HepG2 (cell line): ENCODE measurements at regions not wholly inside any gene's neighbourhood (a gene's known extent, or its start where the extent isn't known, plus 50 kb on each side); places are given as distances from the start of the nearest gene placed in this dataset.

Experiments
- ATAC-seq: fragments of 200-7000 bp; cut with Tn5 transposase; 3 replicates; pipeline ENCODE4 v1.9.1; 2020; ENCODE audit warnings: mild to moderate bottlenecking, moderate library complexity
- BruUV-seq: library from RNA; stranded (reverse); fragments of 400-500 nt; replicated peaks from 2 replicates; lab custom pipeline; 2021; lab: Mats Ljungman, UMichigan
- CTCF ChIA-PET: fragments of 300-600 bp; formaldehyde crosslinking; extraction: SDS; loops from one replicate; lab custom pipeline; 2021; ENCODE audit warnings: low total read pairs, inconsistent platforms, low intra/inter-chr PET ratio; lab: Yijun Ruan, JAX
- POLR2A ChIA-PET: fragments of 350-600 bp; sonication (Branson Sonifier 250); formaldehyde crosslinking; loops from one replicate; lab custom pipeline; 2020; ENCODE audit warnings: antibody characterized with exemption, inconsistent platforms; lab: Yijun Ruan, JAX
- DNase-seq: peaks from one replicate; pipeline ENCODE4 v3.0.0-alpha.2; 2015; ENCODE audit warnings: low spot score
- FAIRE-seq: peaks from 3 replicates; lab custom pipeline; 2011; peaks lifted over from hg19 to GRCh38; lab: Jason Lieb, UNC
- H2AFZ ChIP-seq: one replicate; pipeline ENCODE4 v1.6.1; 2011; ENCODE audit warnings: low read length, inconsistent platforms
- H3K27ac ChIP-seq: fragments of 300-600 bp; 3 replicates; pipeline ENCODE4 v1.8.0; 2011; ENCODE audit warnings: mixed run types, mild to moderate bottlenecking, mixed read lengths, low read length, inconsistent platforms; ENCODE audit not compliant: insufficient read depth; ENCODE audit errors: extremely low read length
- H3K27me3 ChIP-seq, 2 experiments: fragments of 200-600 bp in 1 of 2; 2 replicates in 1 of 2; 3 replicates in 1 of 2; pipeline versions ENCODE4 v1.6.0 to v1.8.0; 2011; ENCODE audit warnings: low read length in 2 of 2, mild to moderate bottlenecking in 2 of 2, moderate library complexity in 2 of 2, inconsistent platforms in 1 of 2; ENCODE audit not compliant: insufficient read depth in 2 of 2, control insufficient read depth in 1 of 2
- H3K36me3 ChIP-seq, 2 experiments: fragments of 200-600 bp in 1 of 2; replicated peaks in 1 of 2; 2 replicates in 1 of 2; 3 replicates in 1 of 2; pipeline versions ENCODE4 v1.5.1 to v1.8.0; 2011; ENCODE audit warnings: low read length in 2 of 2, inconsistent platforms in 1 of 2; ENCODE audit not compliant: insufficient read depth in 2 of 2, control insufficient read depth in 1 of 2
- H3K4me1 ChIP-seq: 2 replicates; pipeline ENCODE4 v1.5.1; 2012; ENCODE audit warnings: low read length, inconsistent platforms; ENCODE audit not compliant: insufficient read depth
- H3K4me2 ChIP-seq: 2 replicates; pipeline ENCODE4 v1.6.0; 2011; ENCODE audit warnings: low read depth, low read length, inconsistent platforms
- H3K4me3 ChIP-seq, 3 experiments: fragments of 200-600 bp in 1 of 3; sonication (generic), shearing (Covaris generic) in 1 of 3; replicated peaks in 1 of 3; 2 replicates each; pipeline ENCODE4 v1.5.1; 2011 to 2016; ENCODE audit warnings: low read length in 3 of 3, inconsistent platforms in 2 of 3, low read depth in 2 of 3, mild to moderate bottlenecking in 2 of 3, control low read depth in 1 of 3, mixed read lengths in 1 of 3; ENCODE audit not compliant: insufficient read depth in 1 of 3
- H3K79me2 ChIP-seq: one replicate; pipeline ENCODE4 v1.6.1; 2011; ENCODE audit warnings: low read length, inconsistent platforms; ENCODE audit not compliant: insufficient read depth
- H3K9ac ChIP-seq: 2 replicates; pipeline ENCODE4 v1.6.0; 2011; ENCODE audit warnings: mild to moderate bottlenecking, low read depth, low read length, inconsistent platforms; ENCODE audit not compliant: insufficient read depth
- H3K9me3 ChIP-seq: 2 replicates; pipeline ENCODE4 v1.5.1; 2012; ENCODE audit warnings: mild to moderate bottlenecking, low read length
- H4K20me1 ChIP-seq: 2 replicates; pipeline ENCODE4 v1.6.0; 2011; ENCODE audit warnings: inconsistent platforms, mild to moderate bottlenecking, low read length, moderate library complexity; ENCODE audit not compliant: insufficient read depth
- FOXM1 ChIP-seq: sonication (generic); formaldehyde crosslinking; IDR thresholded peaks from 2 replicates; pipeline ENCODE4 v1.5.0; 2020; ENCODE audit warnings: missing genetic modification reagents
- IKZF5 ChIP-seq: IDR thresholded peaks from 2 replicates; pipeline ENCODE4 v1.6.1; 2018; ENCODE audit warnings: missing genetic modification reagents, mild to moderate bottlenecking, missing compliant biosample characterization
- LCORL ChIP-seq, 2 experiments: fragments of 450-650 bp in 1 of 2; sonication (generic) in 1 of 2; formaldehyde crosslinking in 1 of 2; IDR thresholded peaks; 2 replicates each; pipeline versions ENCODE4 v1.5.0 to v1.6.1; 2017 to 2020; ENCODE audit warnings: antibody characterized with exemption in 1 of 2, missing genetic modification reagents in 1 of 2
- SAP130 ChIP-seq: IDR thresholded peaks from 2 replicates; pipeline ENCODE4 v1.6.1; 2016; ENCODE audit warnings: low read depth
- SP2 ChIP-seq: sonication (generic); formaldehyde crosslinking; IDR thresholded peaks from 2 replicates; pipeline ENCODE4 v1.5.1; 2020; ENCODE audit warnings: mild to moderate bottlenecking, missing genetic modification reagents
- USF2 ChIP-seq, 2 experiments: sonication (generic) in 1 of 2; formaldehyde crosslinking in 1 of 2; IDR thresholded peaks; 2 replicates each; pipeline versions ENCODE4 v1.5.1 to v1.6.1; 2011 to 2020; ENCODE audit warnings: borderline replicate concordance in 1 of 2, low read depth in 1 of 2, low read length in 1 of 2, mild to moderate bottlenecking in 1 of 2, missing genetic modification reagents in 1 of 2, moderate library complexity in 1 of 2
- ZBTB2 ChIP-seq: sonication (generic); formaldehyde crosslinking; IDR thresholded peaks from 2 replicates; pipeline ENCODE4 v1.8.0; 2022; ENCODE audit warnings: low read depth, missing genetic modification reagents
- ZNF17 ChIP-seq: sonication (generic); formaldehyde crosslinking; IDR thresholded peaks from 2 replicates; pipeline ENCODE4 v1.5.0; 2020; ENCODE audit warnings: mild to moderate bottlenecking, missing genetic modification reagents
- ZNF230 ChIP-seq: sonication (generic); formaldehyde crosslinking; IDR thresholded peaks from 2 replicates; pipeline ENCODE4 v1.4.0; 2020; ENCODE audit warnings: mild to moderate bottlenecking, missing genetic modification reagents
- ZNF850 ChIP-seq: sonication (generic); formaldehyde crosslinking; conservative IDR thresholded peaks from 2 replicates; pipeline ENCODE4 v1.9.0; 2021; ENCODE audit warnings: mild to moderate bottlenecking, missing genetic modification reagents
- WGBS: methylation state at CpG from one replicate; pipeline ENCODE4 v1.1.6; 2017; ENCODE audit warnings: low lambda C conversion rate; 5-methylcytosine and 5-hydroxymethylcytosine counted together
- in situ Hi-C: cut with HindIII; loops from 2 replicates; pipeline ENCODE4 v1.10.0; 2017; ENCODE audit warnings: low pct_unique_long_range_greater_than_20kb; ENCODE audit not compliant: extremely low pct_ligation_motif_present
- intact Hi-C: fragments of 100-400 bp; cut with micrococcal nuclease; formaldehyde crosslinking; loops from one replicate; pipeline ENCODE4 v1.10.0; 2022; ENCODE audit not compliant: unreplicated experiment

GRCh38 chr22:22046370-22046769, 63.8 kb upstream of the TOP3B start:
- Histone ChIP-seq H2AFZ (no peak overlapping the region), H3K4me2 (no peak overlapping the region), H3K27ac (no peak overlapping the region), H3K27me3 (peaks cover 0 to 11% of the 10 kb centered on the region in 2 experiments; a peak in 2 of 5 replicates), H3K4me3 (no peak overlapping the region), H3K36me3 (no peaks in the 10 kb centered on the region), H4K20me1 (no peaks in the 10 kb centered on the region), H3K4me1 (no peaks in the 10 kb centered on the region), H3K79me2 (no peaks in the 10 kb centered on the region), H3K9ac (no peak overlapping the region)
- CTCF ChIA-PET, result no interaction called here
- POLR2A ChIA-PET, result no interaction called here
- intact Hi-C loops (no loop called here), in situ Hi-C loops (no loop called here)
- no TSS peak for BruUV-seq
- no peak for ATAC-seq
- no peak for DNase-seq
- TF ChIP-seq SAP130 (CRISPR knock-in tag) (no peak), LCORL (IDR thresholded peaks at IDR 0.05) (no peak), LCORL (CRISPR knock-in tag; IDR thresholded peaks at IDR 0.05) (no peak), USF2 (IDR thresholded peaks at IDR 0.05; ENCODE audit: low read depth, low read length) (no peak), USF2 (CRISPR knock-in tag; IDR thresholded peaks at IDR 0.05; ENCODE audit: borderline replicate concordance) (no peak), ZNF230 (CRISPR knock-in tag) (no peak), FOXM1 (no peak), ZNF17 (CRISPR knock-in tag) (no peak), SP2 (no peak), ZBTB2 (CRISPR knock-in tag) (no peak), IKZF5 (CRISPR knock-in tag) (no peak), ZNF850 (CRISPR knock-in tag) (no peak)
- TF ChIP-seq, all 625 proteins: peak for 0
- 10% methylated on average over 3 of the region's 3 CpGs for WGBS
- H3K9me3 ChIP-seq, result no peaks in the 10 kb centered on the region
- no peak for FAIRE-seq
